GM03348 (cell line): ENCODE measurements at regions not wholly inside any gene's neighbourhood (a gene's known extent, or its start where the extent isn't known, plus 50 kb on each side); places are given as distances from the start of the nearest gene placed in this dataset.

ENCODE experiments used
- DNase-seq: peaks from one replicate; pipeline ENCODE4 v3.0.0; 2012; ENCODE audit warnings: low spot score

DNA sequence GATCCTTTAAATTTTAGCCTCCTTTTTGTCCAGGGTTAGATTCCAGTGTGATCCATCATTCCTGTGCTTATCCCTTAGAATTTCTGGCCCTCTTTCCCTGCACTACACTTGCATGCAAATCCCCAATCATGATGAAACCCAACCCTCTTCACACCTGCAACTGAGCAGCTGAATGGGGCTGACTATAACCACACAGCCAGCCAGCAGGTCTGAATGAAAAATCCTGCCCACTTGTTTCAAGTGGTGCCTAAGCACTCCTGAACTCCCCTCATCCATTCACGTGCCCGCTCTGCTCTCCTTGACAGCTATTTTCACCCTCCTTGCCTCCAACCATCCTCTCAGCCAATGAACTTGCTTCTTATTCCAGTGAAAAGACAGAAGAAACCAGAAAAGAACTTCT is 80.5 kb upstream of the AFF3 start:
- DNase-seq = no peak

DNA sequence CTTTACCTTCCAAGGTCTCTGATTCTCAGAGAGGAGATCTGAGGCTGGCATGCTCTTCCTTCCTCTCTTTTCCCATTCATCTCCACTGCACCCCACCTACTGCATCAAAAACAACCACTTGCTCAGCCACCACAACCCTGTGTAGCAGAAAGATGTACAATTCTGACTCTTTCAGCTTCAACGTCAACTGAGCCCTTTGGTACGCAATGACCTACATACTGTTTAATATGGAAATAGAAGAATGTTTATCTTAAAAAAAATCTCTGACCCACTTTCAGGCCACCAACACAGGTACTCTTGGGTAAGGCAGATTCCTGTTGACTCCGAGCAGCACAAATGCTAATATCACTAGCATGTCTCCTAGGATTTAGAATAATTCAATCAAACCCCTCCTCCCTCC is 76.2 kb upstream of the AFF3 start:
- no peak for DNase-seq

- no peak for DNase-seq
These were observed 74.9 kb upstream of the AFF3 start for GRCh38 chr2:100217323-100217722.

DNA sequence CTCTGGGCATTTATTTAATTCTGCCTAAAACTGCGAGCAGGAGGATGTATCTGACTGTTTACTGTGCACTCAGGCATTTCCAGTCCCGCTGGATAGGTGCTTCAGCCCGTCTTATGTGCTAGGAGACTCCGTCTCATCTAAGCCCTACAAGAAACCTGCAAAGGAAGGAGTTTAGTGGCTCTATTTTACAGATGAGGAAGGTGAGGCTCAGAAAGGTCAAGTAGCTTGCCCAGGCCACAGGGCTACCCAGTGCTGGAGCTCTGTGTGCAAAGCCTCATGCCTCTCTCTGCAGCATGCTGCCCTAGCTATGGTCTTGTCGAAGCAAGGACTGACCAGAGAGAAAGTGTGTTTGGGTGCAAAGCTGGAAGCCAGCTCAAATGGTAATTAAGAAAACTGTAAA is 73.6 kb upstream of the AFF3 start:
- no peak for DNase-seq

- no peak for DNase-seq
These were observed 73.0 kb upstream of the AFF3 start for GRCh38 chr2:100215371-100215770.

- no peak for DNase-seq
These were observed 72.0 kb upstream of the AFF3 start for GRCh38 chr2:100214265-100214971.

DNA sequence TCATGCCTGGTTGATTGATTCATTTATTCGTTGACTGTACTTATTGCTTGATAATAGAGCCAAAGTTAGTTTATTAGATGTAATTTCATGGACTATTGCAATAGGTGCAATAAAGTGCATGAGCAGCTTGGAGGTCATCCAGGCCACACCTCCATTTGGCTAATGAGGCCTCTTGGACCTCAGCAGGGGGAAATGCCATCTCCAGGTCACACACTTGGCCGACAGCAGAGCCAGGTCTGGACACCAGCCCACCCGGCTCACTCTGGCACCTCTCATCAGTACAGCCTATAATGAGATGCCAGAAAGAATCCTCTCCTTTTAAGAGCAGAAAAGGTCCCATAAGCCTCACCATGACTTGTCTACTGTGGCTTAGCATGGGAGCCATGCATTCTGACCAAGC is 71.2 kb upstream of the AFF3 start:
- DNase-seq = no peak

DNA sequence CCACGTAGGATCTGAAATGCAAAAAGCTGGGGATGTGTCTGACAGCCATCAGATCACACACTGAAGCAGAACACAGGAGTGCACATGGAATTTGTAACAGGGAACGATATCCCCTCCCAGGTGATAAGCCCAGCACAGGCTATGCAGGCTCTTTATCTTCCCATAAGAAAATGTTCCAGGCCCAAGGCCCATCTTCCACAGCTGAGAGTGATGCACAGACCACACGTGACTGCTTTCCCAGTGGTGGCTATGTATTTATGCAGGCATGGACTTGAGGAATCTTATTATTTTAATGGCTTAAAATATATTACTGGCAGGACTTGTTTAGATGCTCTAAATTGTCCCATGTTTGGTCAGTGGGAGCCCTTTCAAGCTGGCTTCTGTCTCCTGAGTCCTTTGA is 70.5 kb upstream of the AFF3 start:
- no peak for DNase-seq

GRCh38 chr2:100211521-100211920 is 69.1 kb upstream of the AFF3 start:
- DNase-seq = no peak

GRCh38 chr2:100208141-100208770 is 65.9 kb upstream of the AFF3 start:
- DNase-seq = peak; percentile 66

- DNase-seq = no peak
These were observed 65.1 kb upstream of the AFF3 start for GRCh38 chr2:100207411-100207885.

- no peak for DNase-seq
These were observed 64.4 kb upstream of the AFF3 start for GRCh38 chr2:100206731-100207255.

- no peak for DNase-seq
These were observed 62.8 kb upstream of the AFF3 start for GRCh38 chr2:100205174-100205573.

- DNase-seq = no peak
These were observed 60.2 kb upstream of the AFF3 start for GRCh38 chr2:100202567-100202966.

DNA sequence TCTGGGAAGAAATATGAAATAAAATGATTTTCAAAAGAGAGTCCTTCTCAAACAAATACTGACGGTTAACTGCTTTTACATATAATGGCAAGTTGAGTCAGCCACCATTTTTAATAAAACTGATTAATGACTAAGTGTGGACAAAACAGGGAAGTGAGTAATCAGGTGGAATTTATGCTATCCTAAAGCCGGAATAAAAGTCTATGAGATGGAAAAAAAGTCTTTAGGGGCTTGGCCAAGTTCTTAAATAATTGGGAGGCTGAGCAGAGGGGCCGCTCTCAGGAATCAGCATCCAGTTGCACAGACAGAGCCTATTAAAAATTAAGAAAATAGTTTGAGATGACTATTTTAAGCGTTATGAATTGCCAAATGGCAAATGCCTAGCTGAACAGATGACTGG is 58.6 kb upstream of the AFF3 start:
- peak; percentile 45 for DNase-seq

- no peak for DNase-seq
These were observed 57.0 kb upstream of the AFF3 start for GRCh38 chr2:100199421-100199820.

DNA sequence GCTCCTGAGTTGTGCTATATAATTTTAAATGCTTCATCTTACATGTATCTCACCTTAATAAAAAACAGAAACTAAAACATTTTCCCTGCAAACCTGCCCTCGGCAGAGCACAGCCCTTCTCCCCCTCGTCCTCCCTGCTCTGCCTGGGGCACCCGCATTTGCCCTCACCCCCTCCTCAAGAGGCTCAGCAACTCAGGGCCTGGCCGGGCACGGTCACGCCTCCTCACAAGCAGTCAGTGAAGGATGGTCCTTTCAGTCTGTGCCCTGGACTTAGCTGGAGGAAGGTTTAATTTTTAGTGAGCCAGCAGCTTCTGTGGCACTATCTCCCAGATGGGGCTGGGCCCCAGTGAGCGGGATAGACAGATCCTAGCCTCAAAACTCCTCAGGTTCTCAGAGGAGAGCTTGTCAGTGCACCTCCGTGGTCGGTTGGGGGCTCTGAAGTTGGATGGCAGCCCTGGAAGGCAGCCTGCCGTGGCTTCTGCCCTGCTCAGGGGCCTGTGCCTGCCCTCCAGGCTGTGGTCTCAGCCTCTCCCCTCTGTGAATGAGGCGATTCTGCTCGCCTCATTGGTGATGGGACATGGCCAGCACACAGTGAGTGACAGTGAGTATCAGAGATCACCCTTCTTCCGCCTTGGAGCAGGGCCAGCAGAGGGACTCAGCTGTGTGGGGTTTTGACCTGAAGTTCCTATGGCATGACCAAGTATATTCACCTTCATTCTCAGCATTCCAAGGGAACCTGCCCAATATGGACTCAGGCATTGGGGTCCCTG is 56.3 kb upstream of the AFF3 start:
- DNase-seq = no peak

GRCh38 chr2:100197631-100198153 is 55.3 kb upstream of the AFF3 start:
- peak; percentile 90 for DNase-seq

- peak; percentile 54 for DNase-seq
These were observed 54.5 kb upstream of the AFF3 start for GRCh38 chr2:100196786-100197494.

- no peak for DNase-seq
These were observed 53.6 kb upstream of the AFF3 start for GRCh38 chr2:100195942-100196341.

DNA sequence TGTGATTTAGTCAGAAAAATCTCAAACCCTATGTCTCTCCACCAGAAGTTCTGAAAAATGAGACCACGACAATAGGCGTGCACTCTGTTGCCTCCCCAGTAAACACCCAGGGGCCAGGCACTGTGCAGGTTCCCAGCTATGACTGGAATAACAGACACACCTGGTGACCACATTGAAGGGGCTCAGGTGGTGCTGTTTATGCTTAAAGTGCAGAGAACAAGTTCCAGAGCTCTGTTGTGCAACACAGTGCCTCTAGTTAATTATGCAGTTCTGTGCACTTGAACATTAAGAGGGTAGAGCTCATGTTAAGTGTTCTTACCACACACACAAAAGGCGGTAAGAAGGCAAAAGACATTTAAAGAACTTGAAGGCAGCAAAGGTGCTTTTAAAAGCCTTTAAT is 52.6 kb upstream of the AFF3 start:
- DNase-seq = no peak

- DNase-seq = no peak
These were observed 50.9 kb upstream of the AFF3 start for GRCh38 chr2:100193291-100193710.
